Naive B cell (primary cell): ENCODE measurements at regions not wholly inside any gene's neighbourhood (a gene's known extent, or its start where the extent isn't known, plus 50 kb on each side); places are given as distances from the start of the nearest gene placed in this dataset.

Source experiments
- ATAC-seq, 2 donors: fragments of 150-1000 bp; cut with Tn5 transposase; 2 replicates each; pipeline ENCODE4 v1.10.0; 2021; ENCODE audit warnings: low read depth in 2 of 2, mild to moderate bottlenecking in 2 of 2, moderate library complexity in 2 of 2
- DNase-seq: peaks from one replicate; pipeline ENCODE4 v3.0.0; 2022
- H3K27ac Mint-ChIP-seq, 6 donors: one replicate each; pipeline ENCODE4 v1.8.0; 2020 to 2022; ENCODE audit warnings: mild to moderate bottlenecking in 6 of 6, mixed read lengths in 6 of 6, moderate library complexity in 5 of 6, inconsistent platforms in 2 of 6
- H3K27me3 Mint-ChIP-seq, 3 donors: one replicate each; pipeline ENCODE4 v1.8.0; 2021 to 2022; ENCODE audit warnings: mixed read lengths in 3 of 3, mild to moderate bottlenecking in 1 of 3
- H3K36me3 Mint-ChIP-seq, 2 donors: one replicate each; pipeline ENCODE4 v1.8.0; 2020 to 2022; ENCODE audit warnings: mixed read lengths in 2 of 2, inconsistent platforms in 1 of 2, mild to moderate bottlenecking in 1 of 2
- H3K4me1 Mint-ChIP-seq, 3 donors: one replicate each; pipeline ENCODE4 v1.8.0; 2020 to 2022; ENCODE audit warnings: mixed read lengths in 3 of 3, inconsistent platforms in 1 of 3, mild to moderate bottlenecking in 1 of 3, moderate library complexity in 1 of 3
- H3K4me3 Mint-ChIP-seq, 8 donors: one replicate each; pipeline ENCODE4 v1.8.0; 2020 to 2022; ENCODE audit warnings: mild to moderate bottlenecking in 8 of 8, mixed read lengths in 8 of 8, moderate library complexity in 8 of 8, inconsistent platforms in 2 of 8
- H3K9me3 Mint-ChIP-seq, 7 donors: one replicate each; pipeline ENCODE4 v1.8.0; 2020 to 2022; ENCODE audit warnings: mixed read lengths in 7 of 7, mild to moderate bottlenecking in 5 of 7, inconsistent platforms in 2 of 7, moderate library complexity in 1 of 7

- no peaks in the 10 kb centered on the region for H3K4me1 Mint-ChIP-seq
- H3K4me3 Mint-ChIP-seq: no peak overlapping the region
- H3K36me3 Mint-ChIP-seq: no peaks in the 10 kb centered on the region
- ATAC-seq (no peak), DNase-seq (no peak)
- H3K27me3 Mint-ChIP-seq: peaks cover 28 to 48% (median 44%) of the 10 kb centered on the region in 3 donors
- peaks cover 0 to 2% (median 0%) of the 10 kb centered on the region in 7 donors for H3K9me3 Mint-ChIP-seq
- no peak overlapping the region for H3K27ac Mint-ChIP-seq
Observed at GRCh38 chr14:62168564-62169155, 406.4 kb downstream of the SNAPC1 start.

GRCh38 chr14:62179367-62180018 lies 417.3 kb downstream of the SNAPC1 start:
- ATAC-seq (no peak), DNase-seq (no peak)
- H3K9me3 Mint-ChIP-seq: peaks cover 0 to 6% (median 0%) of the 10 kb centered on the region in 7 donors
- peaks cover 31 to 40% (median 33%) of the 10 kb centered on the region in 3 donors for H3K27me3 Mint-ChIP-seq
- H3K36me3 Mint-ChIP-seq: peaks cover 0 to 4% of the 10 kb centered on the region in 2 donors
- H3K27ac Mint-ChIP-seq: no peak overlapping the region
- no peaks in the 10 kb centered on the region for H3K4me1 Mint-ChIP-seq
- no peak overlapping the region for H3K4me3 Mint-ChIP-seq

- no peak for ATAC-seq
- Mint-ChIP-seq H3K27ac (no peak overlapping the region), H3K9me3 (peaks cover 0 to 3% (median 0%) of the 10 kb centered on the region in 7 donors), H3K27me3 (peaks cover 31 to 44% (median 32%) of the 10 kb centered on the region in 3 donors), H3K4me1 (no peaks in the 10 kb centered on the region), H3K4me3 (no peak overlapping the region), H3K36me3 (no peaks in the 10 kb centered on the region)
- DNase-seq: no peak
Observed at GRCh38 chr14:62181591-62181990, 419.4 kb downstream of the SNAPC1 start.

- Mint-ChIP-seq H3K27ac (no peak overlapping the region), H3K4me3 (no peak overlapping the region)
Observed at GRCh38 chr14:62185078-62185477, 422.9 kb downstream of the SNAPC1 start.

GRCh38 chr14:62187265-62187664 lies 425.0 kb downstream of the SNAPC1 start:
- ATAC-seq: no peak
- no peaks in the 10 kb centered on the region for H3K4me1 Mint-ChIP-seq
- no peak for DNase-seq
- no peak overlapping the region for H3K27ac Mint-ChIP-seq
- H3K9me3 Mint-ChIP-seq: no peaks in the 10 kb centered on the region
- no peak overlapping the region for H3K4me3 Mint-ChIP-seq
- H3K27me3 Mint-ChIP-seq: peaks cover 34 to 54% (median 49%) of the 10 kb centered on the region in 3 donors
- no peaks in the 10 kb centered on the region for H3K36me3 Mint-ChIP-seq

More at GRCh38 chr14:62185078-62185477, 422.9 kb downstream of the SNAPC1 start:
- peaks cover 27 to 48% (median 38%) of the 10 kb centered on the region in 3 donors for H3K27me3 Mint-ChIP-seq
- H3K9me3 Mint-ChIP-seq: no peaks in the 10 kb centered on the region
- DNase-seq (no peak), ATAC-seq (no peak)
- no peaks in the 10 kb centered on the region for H3K4me1 Mint-ChIP-seq
- no peaks in the 10 kb centered on the region for H3K36me3 Mint-ChIP-seq

- H3K4me3 Mint-ChIP-seq: no peak overlapping the region
- DNase-seq (no peak), ATAC-seq (no peak)
- no peaks in the 10 kb centered on the region for H3K36me3 Mint-ChIP-seq
- H3K9me3 Mint-ChIP-seq: peaks cover 0 to 13% (median 2%) of the 10 kb centered on the region in 7 donors
- H3K27me3 Mint-ChIP-seq: peaks cover 25 to 55% (median 47%) of the 10 kb centered on the region in 3 donors
- H3K4me1 Mint-ChIP-seq: no peaks in the 10 kb centered on the region
- H3K27ac Mint-ChIP-seq: no peak overlapping the region
Observed at GRCh38 chr14:62189698-62190097, 427.5 kb downstream of the SNAPC1 start.

GRCh38 chr14:62206456-62206855 lies 444.2 kb downstream of the SNAPC1 start:
- Mint-ChIP-seq H3K4me1 (no peaks in the 10 kb centered on the region), H3K9me3 (peaks cover 1 to 16% (median 11%) of the 10 kb centered on the region in 7 donors), H3K27ac (no peak overlapping the region), H3K27me3 (peaks cover 14 to 34% (median 19%) of the 10 kb centered on the region in 3 donors), H3K4me3 (no peak overlapping the region), H3K36me3 (peaks cover 0 to 10% of the 10 kb centered on the region in 2 donors)
- ATAC-seq (no peak), DNase-seq (no peak)

- Mint-ChIP-seq H3K4me3 (no peak overlapping the region), H3K4me1 (no peaks in the 10 kb centered on the region), H3K27me3 (peaks cover 14 to 50% (median 30%) of the 10 kb centered on the region in 3 donors), H3K9me3 (peaks cover 4 to 12% (median 9%) of the 10 kb centered on the region in 7 donors), H3K36me3 (peaks cover 0 to 10% of the 10 kb centered on the region in 2 donors), H3K27ac (no peak overlapping the region)
- no peak for ATAC-seq
- DNase-seq: no peak
Observed at GRCh38 chr14:62209287-62209899, 447.2 kb downstream of the SNAPC1 start.

GRCh38 chr14:62213516-62213915 lies 451.3 kb downstream of the SNAPC1 start:
- H3K4me3 Mint-ChIP-seq: no peak overlapping the region
- no peak overlapping the region for H3K27ac Mint-ChIP-seq
- no peaks in the 10 kb centered on the region for H3K4me1 Mint-ChIP-seq
- H3K36me3 Mint-ChIP-seq: no peaks in the 10 kb centered on the region
- H3K27me3 Mint-ChIP-seq: peaks cover 0 to 28% (median 22%) of the 10 kb centered on the region in 3 donors
- H3K9me3 Mint-ChIP-seq: peaks cover 0 to 3% (median 0%) of the 10 kb centered on the region in 7 donors
- DNase-seq (no peak), ATAC-seq (no peak)

- ATAC-seq (no peak), DNase-seq (no peak)
- H3K36me3 Mint-ChIP-seq: no peaks in the 10 kb centered on the region
- no peak overlapping the region for H3K4me3 Mint-ChIP-seq
- peaks cover 0 to 9% (median 0%) of the 10 kb centered on the region in 7 donors for H3K9me3 Mint-ChIP-seq
- H3K27ac Mint-ChIP-seq: no peak overlapping the region
- no peaks in the 10 kb centered on the region for H3K4me1 Mint-ChIP-seq
- peaks cover 1 to 40% (median 19%) of the 10 kb centered on the region in 3 donors for H3K27me3 Mint-ChIP-seq
Observed at GRCh38 chr14:62216121-62216520, 453.9 kb downstream of the SNAPC1 start.

- Mint-ChIP-seq H3K4me3 (no peak overlapping the region), H3K27ac (no peak overlapping the region), H3K36me3 (peaks cover 2 to 22% of the 10 kb centered on the region in 2 donors), H3K9me3 (peaks cover 13 to 30% (median 24%) of the 10 kb centered on the region in 7 donors), H3K27me3 (peaks cover 0 to 8% (median 5%) of the 10 kb centered on the region in 3 donors), H3K4me1 (no peaks in the 10 kb centered on the region)
- no peak for DNase-seq
- ATAC-seq: no peak
Observed at GRCh38 chr14:62234849-62235248, 472.6 kb downstream of the SNAPC1 start.

GRCh38 chr14:62244221-62244620 lies 482.0 kb downstream of the SNAPC1 start:
- no peak overlapping the region for H3K27ac Mint-ChIP-seq
- DNase-seq (no peak), ATAC-seq (no peak)
- no peak overlapping the region for H3K4me3 Mint-ChIP-seq
- H3K36me3 Mint-ChIP-seq: peaks cover 0 to 4% of the 10 kb centered on the region in 2 donors
- H3K27me3 Mint-ChIP-seq: peaks cover 15 to 20% (median 16%) of the 10 kb centered on the region in 3 donors
- peaks cover 3 to 11% (median 8%) of the 10 kb centered on the region in 7 donors for H3K9me3 Mint-ChIP-seq
- no peaks in the 10 kb centered on the region for H3K4me1 Mint-ChIP-seq

- Mint-ChIP-seq H3K4me3 (no peak overlapping the region), H3K9me3 (peaks cover 2 to 10% (median 8%) of the 10 kb centered on the region in 7 donors), H3K36me3 (peaks cover 0 to 4% of the 10 kb centered on the region in 2 donors), H3K27ac (no peak overlapping the region), H3K4me1 (no peaks in the 10 kb centered on the region), H3K27me3 (peaks cover 8 to 16% (median 16%) of the 10 kb centered on the region in 3 donors)
- no peak for DNase-seq
- no peak for ATAC-seq
Observed at GRCh38 chr14:62247266-62247665, 485.0 kb downstream of the SNAPC1 start.

GRCh38 chr14:62251237-62251636 lies 489.0 kb downstream of the SNAPC1 start:
- Mint-ChIP-seq H3K9me3 (peaks cover 0 to 6% (median 0%) of the 10 kb centered on the region in 7 donors), H3K27ac (no peak overlapping the region), H3K4me1 (no peaks in the 10 kb centered on the region), H3K4me3 (no peak overlapping the region), H3K36me3 (no peaks in the 10 kb centered on the region), H3K27me3 (peaks cover 5 to 19% (median 12%) of the 10 kb centered on the region in 3 donors)
- ATAC-seq (no peak), DNase-seq (no peak)
